ENCODE measurements at regions not wholly inside any gene's neighbourhood (a gene's known extent, or its start where the extent isn't known, plus 50 kb on each side); places are given as distances from the start of the nearest gene placed in this dataset.

DNA sequence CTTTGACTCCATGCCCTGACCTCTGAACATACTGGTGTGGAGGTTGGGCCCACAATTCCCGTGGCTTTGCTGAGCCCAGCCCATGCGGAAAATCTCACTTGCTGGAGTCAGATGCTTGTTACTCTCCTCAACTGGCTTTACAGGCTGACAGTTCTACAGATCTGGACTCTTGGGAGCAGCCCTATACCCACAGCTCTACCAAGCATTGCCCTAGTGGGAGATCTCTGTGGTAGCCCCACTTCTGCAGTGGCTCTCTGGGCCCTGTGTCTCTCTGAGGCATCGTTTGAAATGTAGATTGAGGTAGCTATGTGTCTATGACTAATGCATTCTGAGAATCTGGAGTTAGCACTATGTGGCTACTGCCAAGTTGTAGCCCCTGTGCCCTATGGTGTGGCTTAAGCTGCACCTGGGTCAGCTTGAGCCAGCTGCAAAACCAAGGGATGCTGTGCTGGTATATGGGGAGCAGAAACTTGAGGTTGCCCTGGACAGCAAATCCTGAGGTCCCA lies 625.8 kb upstream of the ALCAM start:
- no peaks in the 10 kb centered on the region for H3K36me3 ChIP-seq
- TF ChIP-seq EZH2phosphoT487 (IDR thresholded peaks at IDR 0.05): no peak
- TF ChIP-seq, protein P1, sequence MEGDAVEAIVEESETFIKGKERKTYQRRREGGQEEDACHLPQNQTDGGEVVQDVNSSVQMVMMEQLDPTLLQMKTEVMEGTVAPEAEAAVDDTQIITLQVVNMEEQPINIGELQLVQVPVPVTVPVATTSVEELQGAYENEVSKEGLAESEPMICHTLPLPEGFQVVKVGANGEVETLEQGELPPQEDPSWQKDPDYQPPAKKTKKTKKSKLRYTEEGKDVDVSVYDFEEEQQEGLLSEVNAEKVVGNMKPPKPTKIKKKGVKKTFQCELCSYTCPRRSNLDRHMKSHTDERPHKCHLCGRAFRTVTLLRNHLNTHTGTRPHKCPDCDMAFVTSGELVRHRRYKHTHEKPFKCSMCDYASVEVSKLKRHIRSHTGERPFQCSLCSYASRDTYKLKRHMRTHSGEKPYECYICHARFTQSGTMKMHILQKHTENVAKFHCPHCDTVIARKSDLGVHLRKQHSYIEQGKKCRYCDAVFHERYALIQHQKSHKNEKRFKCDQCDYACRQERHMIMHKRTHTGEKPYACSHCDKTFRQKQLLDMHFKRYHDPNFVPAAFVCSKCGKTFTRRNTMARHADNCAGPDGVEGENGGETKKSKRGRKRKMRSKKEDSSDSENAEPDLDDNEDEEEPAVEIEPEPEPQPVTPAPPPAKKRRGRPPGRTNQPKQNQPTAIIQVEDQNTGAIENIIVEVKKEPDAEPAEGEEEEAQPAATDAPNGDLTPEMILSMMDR (IDR thresholded peaks at IDR 0.05): no peak
- no peak for TF ChIP-seq EZH2 (IDR thresholded peaks at IDR 0.05)
- H3K9ac ChIP-seq: no peak overlapping the region
- H3K79me2 ChIP-seq (ENCODE audit: low read depth): no peaks in the 10 kb centered on the region
- Mint-ChIP-seq H3K4me3 (no peak overlapping the region), H3K9me3 (no peaks in the 10 kb centered on the region), H3K27ac (no peak overlapping the region), H3K36me3 (no peaks in the 10 kb centered on the region), H3K27me3 (ENCODE audit: insufficient read depth, low read depth) (no peaks in the 10 kb centered on the region), H3K4me1 (no peaks in the 10 kb centered on the region)
- no peaks in the 10 kb centered on the region for H4K20me1 ChIP-seq (ENCODE audit: low read depth)
- no peak overlapping the region for H3K27ac ChIP-seq
- H3K4me3 ChIP-seq: no peak overlapping the region
- no peaks in the 10 kb centered on the region for H3K9me3 ChIP-seq (ENCODE audit: low read depth)
- no peak overlapping the region for H2AFZ ChIP-seq (replicated peaks)
- H3K4me2 ChIP-seq: no peak overlapping the region
- H3K4me1 ChIP-seq: peaks cover 8% of the 10 kb centered on the region
- H3F3A ChIP-seq (ENCODE audit: low read depth): peaks cover 9% of the 10 kb centered on the region
- DNase-seq (ENCODE audit: low spot score): no peak
- H3K27me3 ChIP-seq: no peaks in the 10 kb centered on the region

DNA sequence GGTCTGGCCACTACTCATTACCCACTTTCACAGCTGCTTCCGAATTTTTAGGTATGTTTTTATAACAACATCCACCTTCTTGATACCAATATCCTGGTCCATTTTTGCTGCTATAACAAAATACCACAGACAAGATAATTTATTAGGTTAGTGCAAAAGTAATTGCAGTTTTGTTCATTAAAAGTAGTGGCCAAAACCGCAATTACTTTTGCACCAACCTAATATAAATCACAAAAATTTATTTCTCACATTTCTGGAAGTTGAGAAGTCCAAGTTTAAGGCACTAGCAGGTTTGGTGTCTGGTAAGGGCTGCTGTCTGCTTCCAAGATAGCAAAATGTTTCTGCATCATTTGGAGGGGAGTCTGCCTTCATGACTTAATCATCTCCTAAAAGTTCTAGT lies 624.7 kb upstream of the ALCAM start:
- Histone ChIP-seq H3K9ac (no peak overlapping the region), H2AFZ (replicated peaks) (no peak overlapping the region), H3K9me3 (ENCODE audit: low read depth) (no peaks in the 10 kb centered on the region), H3K4me2 (no peak overlapping the region), H3K27me3 (no peaks in the 10 kb centered on the region), H4K20me1 (ENCODE audit: low read depth) (no peaks in the 10 kb centered on the region), H3K27ac (no peak overlapping the region), H3K79me2 (ENCODE audit: low read depth) (no peaks in the 10 kb centered on the region), H3K36me3 (no peaks in the 10 kb centered on the region), H3F3A (ENCODE audit: low read depth) (peaks cover 9% of the 10 kb centered on the region), H3K4me3 (no peak overlapping the region), H3K4me1 (peaks cover 8% of the 10 kb centered on the region)
- H3K4me1 Mint-ChIP-seq: no peaks in the 10 kb centered on the region
- no peak for DNase-seq (ENCODE audit: low spot score)
- H3K27ac Mint-ChIP-seq: no peak overlapping the region
- TF ChIP-seq, protein P1 (IDR thresholded peaks at IDR 0.05): no peak
- TF ChIP-seq EZH2phosphoT487 (IDR thresholded peaks at IDR 0.05): no peak
- TF ChIP-seq EZH2 (IDR thresholded peaks at IDR 0.05): no peak
- H3K36me3 Mint-ChIP-seq: no peaks in the 10 kb centered on the region
- no peaks in the 10 kb centered on the region for H3K27me3 Mint-ChIP-seq (ENCODE audit: insufficient read depth, low read depth)
- H3K9me3 Mint-ChIP-seq: no peaks in the 10 kb centered on the region
- H3K4me3 Mint-ChIP-seq: no peak overlapping the region

DNA sequence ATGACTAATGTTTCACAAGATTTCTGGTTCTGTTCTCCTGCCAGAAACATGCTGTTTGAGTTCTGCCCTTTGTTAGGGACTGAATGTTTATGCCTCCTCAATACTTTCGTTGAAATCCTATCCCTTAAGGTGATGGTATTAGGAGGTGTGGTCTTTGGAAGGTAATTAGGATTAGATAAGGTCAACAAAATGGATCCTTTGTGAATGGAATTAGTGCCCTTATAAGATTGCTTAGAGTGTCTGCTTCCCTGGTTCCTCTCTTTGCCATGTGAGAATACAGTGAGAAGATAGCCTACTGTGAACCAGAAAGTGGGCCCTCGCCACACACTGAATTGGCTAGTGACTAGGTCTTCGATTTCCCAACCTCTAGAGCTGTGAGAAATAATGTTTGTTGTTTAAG lies 621.4 kb upstream of the ALCAM start:
- Histone ChIP-seq H3K9ac (no peak overlapping the region), H3K27me3 (no peaks in the 10 kb centered on the region), H4K20me1 (ENCODE audit: low read depth) (no peaks in the 10 kb centered on the region), H3K4me1 (peaks cover 8% of the 10 kb centered on the region), H3K36me3 (no peaks in the 10 kb centered on the region), H3K4me3 (no peak overlapping the region), H3K27ac (no peak overlapping the region), H2AFZ (replicated peaks) (no peak overlapping the region), H3K4me2 (peak overlapping the region; percentile 4), H3F3A (ENCODE audit: low read depth) (peaks cover 9% of the 10 kb centered on the region), H3K9me3 (ENCODE audit: low read depth) (no peaks in the 10 kb centered on the region), H3K79me2 (ENCODE audit: low read depth) (no peaks in the 10 kb centered on the region)
- no peaks in the 10 kb centered on the region for H3K4me1 Mint-ChIP-seq
- H3K36me3 Mint-ChIP-seq: no peaks in the 10 kb centered on the region
- H3K9me3 Mint-ChIP-seq: no peaks in the 10 kb centered on the region
- no peaks in the 10 kb centered on the region for H3K27me3 Mint-ChIP-seq (ENCODE audit: insufficient read depth, low read depth)
- H3K4me3 Mint-ChIP-seq: no peak overlapping the region
- no peak overlapping the region for H3K27ac Mint-ChIP-seq
- DNase-seq (ENCODE audit: low spot score): peak; percentile 55
- TF ChIP-seq EZH2 (IDR thresholded peaks at IDR 0.05) (no peak), EZH2phosphoT487 (IDR thresholded peaks at IDR 0.05) (peak; percentile 67)

DNA sequence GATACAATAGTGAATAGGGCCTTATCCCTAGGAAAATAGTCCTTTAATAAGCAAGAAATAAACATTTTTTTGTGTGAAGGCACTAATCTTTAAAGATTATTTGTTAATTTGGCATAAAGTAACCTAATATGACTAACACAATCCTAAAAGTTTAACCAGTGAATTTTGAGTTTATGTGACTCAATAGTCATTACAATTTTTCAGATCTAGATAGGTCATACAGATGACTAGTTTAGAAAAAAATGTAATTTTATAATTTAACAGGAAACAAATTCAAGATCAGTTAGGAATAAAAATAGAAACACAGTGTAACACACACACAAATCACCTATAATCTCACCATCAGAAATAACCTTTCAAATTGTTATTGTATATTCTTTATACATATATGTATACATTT lies 620.7 kb upstream of the ALCAM start:
- no peaks in the 10 kb centered on the region for H3K36me3 Mint-ChIP-seq
- H3K27me3 Mint-ChIP-seq (ENCODE audit: insufficient read depth, low read depth): no peaks in the 10 kb centered on the region
- peaks cover 8% of the 10 kb centered on the region for H3K4me1 ChIP-seq
- no peak for DNase-seq (ENCODE audit: low spot score)
- no peaks in the 10 kb centered on the region for H3K4me1 Mint-ChIP-seq
- TF ChIP-seq, protein P1 (IDR thresholded peaks at IDR 0.05): no peak
- TF ChIP-seq EZH2phosphoT487 (IDR thresholded peaks at IDR 0.05): no peak
- no peak for TF ChIP-seq EZH2 (IDR thresholded peaks at IDR 0.05)
- no peak overlapping the region for H3K27ac Mint-ChIP-seq
- H3K4me3 Mint-ChIP-seq: no peak overlapping the region
- H3K79me2 ChIP-seq (ENCODE audit: low read depth): no peaks in the 10 kb centered on the region
- H3K27ac ChIP-seq: no peak overlapping the region
- no peak overlapping the region for H2AFZ ChIP-seq (replicated peaks)
- H3K27me3 ChIP-seq: no peaks in the 10 kb centered on the region
- no peaks in the 10 kb centered on the region for H4K20me1 ChIP-seq (ENCODE audit: low read depth)
- no peak overlapping the region for H3K4me3 ChIP-seq
- H3K4me2 ChIP-seq: no peak overlapping the region
- H3K9ac ChIP-seq: no peak overlapping the region
- peaks cover 9% of the 10 kb centered on the region for H3F3A ChIP-seq (ENCODE audit: low read depth)
- H3K9me3 ChIP-seq (ENCODE audit: low read depth): no peaks in the 10 kb centered on the region
- no peaks in the 10 kb centered on the region for H3K36me3 ChIP-seq
- H3K9me3 Mint-ChIP-seq: no peaks in the 10 kb centered on the region

Data from neural progenitor cell (in vitro differentiated cells).